Left lung (tissue), 4 donors: ENCODE measurements at regions not wholly inside any gene's neighbourhood (a gene's known extent, or its start where the extent isn't known, plus 50 kb on each side); places are given as distances from the start of the nearest gene placed in this dataset.

Experiments
- ATAC-seq: fragments of 200-7000 bp; cut with Tn5 transposase; one replicate; pipeline ENCODE4 v1.9.1; 2020; ENCODE audit warnings: moderate library complexity
- DNase-seq, 4 donors: peaks; one replicate each; pipeline ENCODE4 v3.0.0-alpha.2; 2013 to 2020
- H3K27ac ChIP-seq, 2 donors: fragments of 200-600 bp; sonication (generic) in 1 of 2; one replicate each; pipeline versions ENCODE4 v1.5.0 to v1.8.0; 2020 to 2021
- H3K27me3 ChIP-seq, 2 donors: fragments of 200-600 bp; sonication (generic) in 1 of 2; one replicate each; pipeline versions ENCODE4 v1.5.0 to v1.8.0; 2020 to 2021
- H3K36me3 ChIP-seq, 2 donors: fragments of 200-600 bp; sonication (generic) in 1 of 2; one replicate each; pipeline versions ENCODE4 v1.5.0 to v1.8.0; 2020 to 2021
- H3K4me1 ChIP-seq, 2 donors: fragments of 200-600 bp; one replicate each; pipeline ENCODE4 v1.8.0; 2021
- H3K4me3 ChIP-seq, 2 donors: fragments of 200-600 bp; sonication (generic) in 1 of 2; one replicate each; pipeline versions ENCODE4 v1.5.0 to v1.8.0; 2020 to 2021; ENCODE audit warnings: mild to moderate bottlenecking in 1 of 2
- H3K9me3 ChIP-seq, 2 donors: fragments of 200-600 bp; sonication (generic) in 1 of 2; one replicate each; pipeline versions ENCODE4 v1.5.0 to v1.8.0; 2020 to 2021
- intact Hi-C, 2 donors: fragments of 100-400 bp; cut with DNase I; formaldehyde crosslinking; loops; one replicate each; pipeline versions ENCODE4 v1.11.2 to v1.14.2; 2022
- TF ChIP-seq, protein P1 (sequence below), 2 donors: fragments of 200-600 bp; sonication (generic) in 1 of 2; IDR thresholded peaks; one replicate each; pipeline versions ENCODE4 v1.5.0 to v1.8.0; 2021; ENCODE audit warnings: antibody characterized with exemption in 2 of 2
- donor health status: DM: no; HTN: yes; CAD: no.
- donor health status: DM: no; HTN: no; CAD: no.

- Histone ChIP-seq H3K9me3 (no peaks in the 10 kb centered on the region), H3K36me3 (no peaks in the 10 kb centered on the region), H3K27me3 (no peaks in the 10 kb centered on the region), H3K4me3 (no peak overlapping the region), H3K27ac (no peak overlapping the region), H3K4me1 (no peaks in the 10 kb centered on the region)
- TF ChIP-seq, protein P1, sequence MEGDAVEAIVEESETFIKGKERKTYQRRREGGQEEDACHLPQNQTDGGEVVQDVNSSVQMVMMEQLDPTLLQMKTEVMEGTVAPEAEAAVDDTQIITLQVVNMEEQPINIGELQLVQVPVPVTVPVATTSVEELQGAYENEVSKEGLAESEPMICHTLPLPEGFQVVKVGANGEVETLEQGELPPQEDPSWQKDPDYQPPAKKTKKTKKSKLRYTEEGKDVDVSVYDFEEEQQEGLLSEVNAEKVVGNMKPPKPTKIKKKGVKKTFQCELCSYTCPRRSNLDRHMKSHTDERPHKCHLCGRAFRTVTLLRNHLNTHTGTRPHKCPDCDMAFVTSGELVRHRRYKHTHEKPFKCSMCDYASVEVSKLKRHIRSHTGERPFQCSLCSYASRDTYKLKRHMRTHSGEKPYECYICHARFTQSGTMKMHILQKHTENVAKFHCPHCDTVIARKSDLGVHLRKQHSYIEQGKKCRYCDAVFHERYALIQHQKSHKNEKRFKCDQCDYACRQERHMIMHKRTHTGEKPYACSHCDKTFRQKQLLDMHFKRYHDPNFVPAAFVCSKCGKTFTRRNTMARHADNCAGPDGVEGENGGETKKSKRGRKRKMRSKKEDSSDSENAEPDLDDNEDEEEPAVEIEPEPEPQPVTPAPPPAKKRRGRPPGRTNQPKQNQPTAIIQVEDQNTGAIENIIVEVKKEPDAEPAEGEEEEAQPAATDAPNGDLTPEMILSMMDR (IDR thresholded peaks at IDR 0.05), result no peak
- no peak for DNase-seq
- intact Hi-C loops, result no loop called here
- ATAC-seq, result no peak
Observed at GRCh38 chrX:10726647-10727046, 106.3 kb upstream of the MID1 start.

GRCh38 chrX:10728806-10729389 is 108.5 kb upstream of the MID1 start:
- DNase-seq, result no peak
- no peak for ATAC-seq
- H3K27me3 ChIP-seq, result no peaks in the 10 kb centered on the region
- TF ChIP-seq, protein P1 (IDR thresholded peaks at IDR 0.05), result no peak
- intact Hi-C loops, result no loop called here
- H3K9me3 ChIP-seq, result no peaks in the 10 kb centered on the region
- H3K36me3 ChIP-seq, result no peaks in the 10 kb centered on the region
- no peak overlapping the region for H3K27ac ChIP-seq
- H3K4me1 ChIP-seq, result no peaks in the 10 kb centered on the region
- no peak overlapping the region for H3K4me3 ChIP-seq

GRCh38 chrX:10739426-10739825 is 119.0 kb upstream of the MID1 start:
- DNase-seq (no peak), ATAC-seq (no peak)
- intact Hi-C loops, result no loop called here
- no peaks in the 10 kb centered on the region for H3K36me3 ChIP-seq
- H3K27me3 ChIP-seq, result no peaks in the 10 kb centered on the region
- no peak overlapping the region for H3K27ac ChIP-seq
- no peaks in the 10 kb centered on the region for H3K4me1 ChIP-seq
- no peak overlapping the region for H3K4me3 ChIP-seq
- H3K9me3 ChIP-seq, result no peaks in the 10 kb centered on the region
- TF ChIP-seq, protein P1 (IDR thresholded peaks at IDR 0.05), result no peak

GRCh38 chrX:10741003-10741402 is 120.6 kb upstream of the MID1 start:
- no peak for DNase-seq
- no peaks in the 10 kb centered on the region for H3K9me3 ChIP-seq
- H3K36me3 ChIP-seq, result no peaks in the 10 kb centered on the region
- no peaks in the 10 kb centered on the region for H3K27me3 ChIP-seq
- H3K4me3 ChIP-seq, result no peak overlapping the region
- H3K27ac ChIP-seq, result no peak overlapping the region
- intact Hi-C loops, result no loop called here
- ATAC-seq, result no peak
- TF ChIP-seq, protein P1 (IDR thresholded peaks at IDR 0.05), result no peak
- no peaks in the 10 kb centered on the region for H3K4me1 ChIP-seq

DNA sequence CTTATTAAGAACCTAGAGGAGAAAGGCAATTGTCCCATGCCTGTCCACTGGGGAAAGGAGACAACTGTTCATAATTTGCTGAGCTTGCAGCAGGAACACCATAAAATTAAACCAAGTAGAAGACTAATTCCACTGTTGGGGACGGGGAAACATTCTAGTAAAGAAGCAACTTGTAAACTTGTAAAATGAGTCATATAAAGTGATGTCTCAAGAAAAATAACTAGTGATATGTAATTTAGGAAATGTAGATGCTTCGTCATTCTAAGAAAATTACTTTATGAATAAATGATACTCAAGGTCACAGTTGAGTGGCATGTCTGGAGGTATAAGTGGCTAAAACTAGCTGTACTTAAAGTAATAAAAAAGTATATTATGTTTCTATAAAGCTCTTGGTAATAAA is 121.2 kb upstream of the MID1 start:
- Histone ChIP-seq H3K36me3 (no peaks in the 10 kb centered on the region), H3K9me3 (no peaks in the 10 kb centered on the region), H3K4me3 (no peak overlapping the region), H3K4me1 (no peaks in the 10 kb centered on the region), H3K27ac (no peak overlapping the region), H3K27me3 (no peaks in the 10 kb centered on the region)
- intact Hi-C loops, result no loop called here
- DNase-seq (no peak), ATAC-seq (no peak)
- TF ChIP-seq, protein P1 (IDR thresholded peaks at IDR 0.05), result no peak
